ENCODE measurements at regions not wholly inside any gene's neighbourhood (a gene's known extent, or its start where the extent isn't known, plus 50 kb on each side); places are given as distances from the start of the nearest gene placed in this dataset.
"Not testable (repeated sequence)": the region's sequence is repeated elsewhere in the genome, so short reads cannot be mapped to it uniquely, and the experiment has no call there.

DNA sequence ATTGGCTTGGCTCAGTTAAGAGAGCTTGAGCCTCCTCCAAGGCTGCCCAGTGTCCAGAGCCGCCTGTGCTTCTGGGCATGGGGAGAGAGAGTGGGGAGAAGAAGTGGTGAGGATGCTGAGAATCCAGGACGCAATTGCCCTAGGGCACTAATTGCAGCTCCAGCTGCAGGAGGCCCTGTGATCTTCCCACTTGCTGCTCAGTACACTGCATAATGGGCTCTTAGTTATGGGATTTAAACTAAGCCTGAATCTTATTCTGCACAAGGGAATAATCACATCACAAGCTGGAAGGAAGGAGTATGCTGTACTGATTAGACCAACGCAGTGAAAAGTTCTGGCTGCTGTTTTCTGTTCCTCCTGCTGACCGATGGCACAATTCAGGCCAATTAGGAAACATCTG is 101.0 kb upstream of the PRMT8 start:
- Histone ChIP-seq H3K27me3 (ENCODE audit: control insufficient read depth in 2 of 2, insufficient read depth in 2 of 2, low read length in 2 of 2) (no peaks in the 10 kb centered on the region), H3K9ac (replicated peaks; ENCODE audit: extremely low read depth, insufficient read depth, low read length) (no peak overlapping the region), H4K20me1 (replicated peaks; ENCODE audit: control insufficient read depth, extremely low read depth, insufficient read depth, low read length) (no peaks in the 10 kb centered on the region), H3K4me3 (replicated peaks in 1 of 3; ENCODE audit: insufficient read depth in 1 of 3, low read depth in 1 of 3, low read length in 3 of 3) (no peak overlapping the region), H3K9me1 (replicated peaks; ENCODE audit: control insufficient read depth, extremely low read depth, insufficient read depth, low read length) (no peaks in the 10 kb centered on the region), H3K79me2 (ENCODE audit: control insufficient read depth, insufficient read depth, low read length) (no peaks in the 10 kb centered on the region), H3K36me3 (ENCODE audit: control insufficient read depth in 2 of 2, extremely low read depth in 1 of 2, insufficient read depth in 2 of 2, low read length in 2 of 2) (no peaks in the 10 kb centered on the region), H3K9me3 (replicated peaks; ENCODE audit: control insufficient read depth, insufficient read depth, low read length) (no peaks in the 10 kb centered on the region), H3K4me1 (ENCODE audit: control insufficient read depth, extremely low read depth, insufficient read depth, low read length) (no peaks in the 10 kb centered on the region), H3K27ac (ENCODE audit: insufficient read depth, low read depth, low read length) (no peak overlapping the region), H3K4me2 (ENCODE audit: insufficient read depth, low read length) (no peak overlapping the region), H2AFZ (ENCODE audit: low read depth, low read length) (no peak overlapping the region)
- BruUV-seq (replicated peaks): no TSS peak
- no peak for DNase-seq (ENCODE audit: low read depth, low spot score)
- ChIA-PET POLR2A (no interaction called here), CTCF (interaction anchor here (1.2 kb wide), 1 partner anchor 414 kb away, joined by 4 read pairs; no protein-coding TSS in a partner anchor)
- dilution Hi-C loops (cut with MboI; ENCODE audit: extremely low pct_ligation_motif_present, low sequenced_read_pairs) (no loop called here), intact Hi-C loops (cut with micrococcal nuclease) (no loop called here)
- no peak for TF ChIP-seq EZH2 (IDR thresholded peaks at IDR 0.05; ENCODE audit: borderline replicate concordance, low read depth, low read length, severe bottlenecking)
- TF ChIP-seq, protein P1, sequence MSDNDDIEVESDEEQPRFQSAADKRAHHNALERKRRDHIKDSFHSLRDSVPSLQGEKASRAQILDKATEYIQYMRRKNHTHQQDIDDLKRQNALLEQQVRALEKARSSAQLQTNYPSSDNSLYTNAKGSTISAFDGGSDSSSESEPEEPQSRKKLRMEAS (IDR thresholded peaks at IDR 0.05; ENCODE audit: insufficient read depth, insufficient read length): no peak
- TF ChIP-seq, protein P2, sequence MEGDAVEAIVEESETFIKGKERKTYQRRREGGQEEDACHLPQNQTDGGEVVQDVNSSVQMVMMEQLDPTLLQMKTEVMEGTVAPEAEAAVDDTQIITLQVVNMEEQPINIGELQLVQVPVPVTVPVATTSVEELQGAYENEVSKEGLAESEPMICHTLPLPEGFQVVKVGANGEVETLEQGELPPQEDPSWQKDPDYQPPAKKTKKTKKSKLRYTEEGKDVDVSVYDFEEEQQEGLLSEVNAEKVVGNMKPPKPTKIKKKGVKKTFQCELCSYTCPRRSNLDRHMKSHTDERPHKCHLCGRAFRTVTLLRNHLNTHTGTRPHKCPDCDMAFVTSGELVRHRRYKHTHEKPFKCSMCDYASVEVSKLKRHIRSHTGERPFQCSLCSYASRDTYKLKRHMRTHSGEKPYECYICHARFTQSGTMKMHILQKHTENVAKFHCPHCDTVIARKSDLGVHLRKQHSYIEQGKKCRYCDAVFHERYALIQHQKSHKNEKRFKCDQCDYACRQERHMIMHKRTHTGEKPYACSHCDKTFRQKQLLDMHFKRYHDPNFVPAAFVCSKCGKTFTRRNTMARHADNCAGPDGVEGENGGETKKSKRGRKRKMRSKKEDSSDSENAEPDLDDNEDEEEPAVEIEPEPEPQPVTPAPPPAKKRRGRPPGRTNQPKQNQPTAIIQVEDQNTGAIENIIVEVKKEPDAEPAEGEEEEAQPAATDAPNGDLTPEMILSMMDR (IDR thresholded peaks at IDR 0.05; ENCODE audit: extremely low read depth in 1 of 2, insufficient read depth in 1 of 2, low read depth in 1 of 2, low read length in 2 of 2): no peak
- FAIRE-seq: no peak

DNA sequence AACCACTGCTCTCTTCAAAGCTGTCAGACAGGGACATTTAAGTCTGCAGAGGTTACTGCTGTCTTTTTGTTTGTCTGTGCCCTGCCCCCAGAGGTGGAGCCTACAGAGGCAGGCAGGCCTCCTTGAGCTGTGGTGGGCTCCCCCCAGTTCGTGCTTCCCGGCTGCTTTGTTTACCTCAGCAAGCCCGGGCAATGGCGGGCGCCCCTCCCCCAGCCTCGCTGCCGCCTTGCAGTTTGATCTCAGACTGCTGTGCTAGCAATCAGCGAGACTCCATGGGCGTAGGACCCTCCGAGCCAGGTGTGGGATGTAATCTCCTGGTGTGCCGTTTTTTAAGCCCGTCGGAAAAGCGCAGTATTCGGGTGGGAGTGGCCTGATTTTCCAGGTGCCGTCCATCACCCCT is 93.4 kb upstream of the PRMT8 start:
- FAIRE-seq; intact Hi-C loops (cut with micrococcal nuclease): not testable (repeated sequence)

More for the DNA sequence above, 93.4 kb upstream of the PRMT8 start:
- H2AFZ ChIP-seq (ENCODE audit: low read depth, low read length); H3K27me3 ChIP-seq (ENCODE audit: control insufficient read depth in 2 of 2, insufficient read depth in 2 of 2, low read length in 2 of 2); H3K9me1 ChIP-seq (replicated peaks; ENCODE audit: control insufficient read depth, extremely low read depth, insufficient read depth, low read length); BruUV-seq (replicated peaks); H3K9ac ChIP-seq (replicated peaks; ENCODE audit: extremely low read depth, insufficient read depth, low read length); H3K4me3 ChIP-seq (replicated peaks in 1 of 3; ENCODE audit: insufficient read depth in 1 of 3, low read depth in 1 of 3, low read length in 3 of 3); H3K9me3 ChIP-seq (replicated peaks; ENCODE audit: control insufficient read depth, insufficient read depth, low read length); POLR2A ChIA-PET; H3K79me2 ChIP-seq (ENCODE audit: control insufficient read depth, insufficient read depth, low read length); H4K20me1 ChIP-seq (replicated peaks; ENCODE audit: control insufficient read depth, extremely low read depth, insufficient read depth, low read length); dilution Hi-C loops (cut with MboI; ENCODE audit: extremely low pct_ligation_motif_present, low sequenced_read_pairs); DNase-seq (ENCODE audit: low read depth, low spot score); CTCF ChIA-PET; H3K4me1 ChIP-seq (ENCODE audit: control insufficient read depth, extremely low read depth, insufficient read depth, low read length); H3K4me2 ChIP-seq (ENCODE audit: insufficient read depth, low read length); H3K36me3 ChIP-seq (ENCODE audit: control insufficient read depth in 2 of 2, extremely low read depth in 1 of 2, insufficient read depth in 2 of 2, low read length in 2 of 2); H3K27ac ChIP-seq (ENCODE audit: insufficient read depth, low read depth, low read length): not testable (repeated sequence)
